CD4-positive, alpha-beta memory T cell (primary cell): ENCODE measurements at regions not wholly inside any gene's neighbourhood (a gene's known extent, or its start where the extent isn't known, plus 50 kb on each side); places are given as distances from the start of the nearest gene placed in this dataset.

ENCODE experiments used
- CTCF ChIA-PET: fragments of 350-600 bp; sonication (Branson Sonifier 250); formaldehyde crosslinking; loops from one replicate; lab custom pipeline; 2021; ENCODE audit warnings: inconsistent platforms; ENCODE audit not compliant: partially characterized antibody; lab: Charles Lee
- POLR2A ChIA-PET: fragments of 350-600 bp; sonication (Branson Sonifier 250); formaldehyde crosslinking; loops from one replicate; lab custom pipeline; 2021; ENCODE audit not compliant: partially characterized antibody; lab: Charles Lee
- DNase-seq, 5 donors: peaks; one replicate each; pipeline versions ENCODE4 v3.0.0 to v3.0.0-alpha.2; 2020 to 2022; ENCODE audit warnings: mixed read lengths in 1 of 5
- H3K27ac ChIP-seq: one replicate; pipeline ENCODE4 v1.7.0; 2013; ENCODE audit warnings: low read depth, low read length
- H3K27me3 ChIP-seq: 2 replicates; pipeline ENCODE4 v1.7.0; 2013; ENCODE audit warnings: mild to moderate bottlenecking, low read length, moderate library complexity; ENCODE audit not compliant: insufficient read depth
- H3K36me3 ChIP-seq: 2 replicates; pipeline ENCODE4 v1.7.0; 2013; ENCODE audit warnings: mild to moderate bottlenecking, low read length, moderate library complexity; ENCODE audit not compliant: insufficient read depth
- H3K4me1 ChIP-seq: 2 replicates; pipeline ENCODE4 v1.7.0; 2013; ENCODE audit warnings: mild to moderate bottlenecking, low read length, moderate library complexity; ENCODE audit not compliant: insufficient read depth
- H3K4me3 ChIP-seq, 2 donors: one replicate each; pipeline ENCODE4 v1.7.0; 2013; ENCODE audit warnings: low read length in 2 of 2, mild to moderate bottlenecking in 1 of 2
- H3K9me3 ChIP-seq, 2 donors: one replicate each; pipeline ENCODE4 v1.7.0; 2013; ENCODE audit warnings: low read length in 2 of 2, control low read depth in 1 of 2; ENCODE audit not compliant: control insufficient read depth in 1 of 2
- H3K27ac Mint-ChIP-seq, 7 donors: one replicate each; pipeline ENCODE4 v1.8.0; 2020 to 2021; ENCODE audit warnings: mixed read lengths in 7 of 7, mild to moderate bottlenecking in 6 of 7, inconsistent platforms in 3 of 7, moderate library complexity in 3 of 7
- H3K27me3 Mint-ChIP-seq, 2 donors: one replicate each; pipeline ENCODE4 v1.8.0; 2020 to 2021; ENCODE audit warnings: mixed read lengths in 2 of 2
- H3K36me3 Mint-ChIP-seq, 2 donors: one replicate each; pipeline ENCODE4 v1.8.0; 2020 to 2021; ENCODE audit warnings: mixed read lengths in 2 of 2, inconsistent platforms in 1 of 2, mild to moderate bottlenecking in 1 of 2
- H3K4me1 Mint-ChIP-seq, 4 donors: one replicate each; pipeline ENCODE4 v1.8.0; 2020 to 2021; ENCODE audit warnings: mixed read lengths in 4 of 4, mild to moderate bottlenecking in 1 of 4
- H3K4me3 Mint-ChIP-seq, 8 donors: one replicate each; pipeline ENCODE4 v1.8.0; 2020 to 2021; ENCODE audit warnings: mixed read lengths in 8 of 8, mild to moderate bottlenecking in 7 of 8, moderate library complexity in 6 of 8, inconsistent platforms in 3 of 8
- H3K9me3 Mint-ChIP-seq, 8 donors: one replicate each; pipeline ENCODE4 v1.8.0; 2020 to 2021; ENCODE audit warnings: mixed read lengths in 8 of 8, mild to moderate bottlenecking in 5 of 8, inconsistent platforms in 3 of 8, moderate library complexity in 1 of 8
- intact Hi-C: fragments of 100-400 bp; cut with micrococcal nuclease; formaldehyde crosslinking; loops from one replicate; pipeline ENCODE4 v1.15.1; 2023

- H3K27me3 Mint-ChIP-seq: peaks cover 6 to 10% of the 10 kb centered on the region in 2 donors
- no peak for DNase-seq
- H3K36me3 Mint-ChIP-seq: no peaks in the 10 kb centered on the region
- no peak overlapping the region for H3K4me3 ChIP-seq
- no peaks in the 10 kb centered on the region for H3K27me3 ChIP-seq
- POLR2A ChIA-PET: no interaction called here
- H3K9me3 ChIP-seq: no peaks in the 10 kb centered on the region
- H3K36me3 ChIP-seq: no peaks in the 10 kb centered on the region
- H3K4me3 Mint-ChIP-seq: no peak overlapping the region
- H3K9me3 Mint-ChIP-seq: peaks cover 0 to 2% (median 0%) of the 10 kb centered on the region in 8 donors
- CTCF ChIA-PET: no interaction called here
- H3K27ac Mint-ChIP-seq: no peak overlapping the region
- H3K4me1 ChIP-seq: no peaks in the 10 kb centered on the region
- intact Hi-C loops: no loop called here
- H3K27ac ChIP-seq: no peak overlapping the region
- peaks cover 0 to 1% (median 0%) of the 10 kb centered on the region in 4 donors for H3K4me1 Mint-ChIP-seq
Measured at GRCh38 chr1:61523893-61524605, 200.9 kb downstream of the TM2D1 start.

GRCh38 chr1:61523229-61523628 is 201.7 kb downstream of the TM2D1 start:
- Mint-ChIP-seq H3K27ac (no peak overlapping the region), H3K9me3 (peaks cover 0 to 2% (median 0%) of the 10 kb centered on the region in 8 donors), H3K27me3 (peaks cover 6 to 10% of the 10 kb centered on the region in 2 donors), H3K4me3 (no peak overlapping the region), H3K4me1 (peaks cover 0 to 1% (median 0%) of the 10 kb centered on the region in 4 donors), H3K36me3 (no peaks in the 10 kb centered on the region)
- H3K9me3 ChIP-seq: no peaks in the 10 kb centered on the region
- no peak for DNase-seq
- ChIA-PET CTCF (interaction anchor here (0.6 kb wide), 1 partner anchor 1541 kb away, joined by 3 read pairs; no protein-coding TSS in a partner anchor), POLR2A (no interaction called here)
- H3K36me3 ChIP-seq: no peaks in the 10 kb centered on the region
- H3K27ac ChIP-seq: no peak overlapping the region
- H3K4me3 ChIP-seq: no peak overlapping the region
- H3K27me3 ChIP-seq: no peaks in the 10 kb centered on the region
- intact Hi-C loops: no loop called here
- H3K4me1 ChIP-seq: no peaks in the 10 kb centered on the region

GRCh38 chr1:61520401-61520800 is 204.5 kb downstream of the TM2D1 start:
- H3K4me1 Mint-ChIP-seq: peaks cover 0 to 1% (median 0%) of the 10 kb centered on the region in 4 donors
- Histone ChIP-seq H3K4me3 (no peak overlapping the region), H3K4me1 (no peaks in the 10 kb centered on the region), H3K27me3 (no peaks in the 10 kb centered on the region), H3K27ac (no peak overlapping the region), H3K9me3 (no peaks in the 10 kb centered on the region), H3K36me3 (no peaks in the 10 kb centered on the region)
- intact Hi-C loops: no loop called here
- ChIA-PET CTCF (interaction anchor here (1.6 kb wide), 1 partner anchor 10 kb away, joined by 3 read pairs; no protein-coding TSS in a partner anchor), POLR2A (no interaction called here)
- no peaks in the 10 kb centered on the region for H3K9me3 Mint-ChIP-seq
- no peaks in the 10 kb centered on the region for H3K36me3 Mint-ChIP-seq
- H3K27me3 Mint-ChIP-seq: peaks cover 2 to 8% of the 10 kb centered on the region in 2 donors
- H3K27ac Mint-ChIP-seq: no peak overlapping the region
- no peak overlapping the region for H3K4me3 Mint-ChIP-seq
- no peak for DNase-seq

GRCh38 chr1:61519631-61520030 is 205.3 kb downstream of the TM2D1 start:
- ChIA-PET POLR2A (no interaction called here), CTCF (interaction anchor here (1.6 kb wide), 1 partner anchor 9 kb away, joined by 3 read pairs; no protein-coding TSS in a partner anchor)
- H3K9me3 Mint-ChIP-seq: no peaks in the 10 kb centered on the region
- no peak overlapping the region for H3K4me3 Mint-ChIP-seq
- Histone ChIP-seq H3K9me3 (no peaks in the 10 kb centered on the region), H3K4me3 (no peak overlapping the region), H3K27me3 (no peaks in the 10 kb centered on the region), H3K36me3 (no peaks in the 10 kb centered on the region), H3K4me1 (no peaks in the 10 kb centered on the region), H3K27ac (no peak overlapping the region)
- peaks cover 0 to 1% (median 0%) of the 10 kb centered on the region in 4 donors for H3K4me1 Mint-ChIP-seq
- no peaks in the 10 kb centered on the region for H3K36me3 Mint-ChIP-seq
- H3K27me3 Mint-ChIP-seq: peaks cover 2 to 6% of the 10 kb centered on the region in 2 donors
- H3K27ac Mint-ChIP-seq: no peak overlapping the region
- no peak for DNase-seq
- intact Hi-C loops: no loop called here

GRCh38 chr1:61518670-61519400 is 206.1 kb downstream of the TM2D1 start:
- intact Hi-C loops: no loop called here
- CTCF ChIA-PET: interaction anchor here (1.6 kb wide), 1 partner anchor 8 kb away, joined by 3 read pairs; no protein-coding TSS in a partner anchor
- POLR2A ChIA-PET: no interaction called here

GRCh38 chr1:61517345-61517744 is 207.6 kb downstream of the TM2D1 start:
- peaks cover 0 to 1% (median 0%) of the 10 kb centered on the region in 4 donors for H3K4me1 Mint-ChIP-seq
- DNase-seq: no peak
- H3K27me3 Mint-ChIP-seq: peaks cover 0 to 2% of the 10 kb centered on the region in 2 donors
- no peak overlapping the region for H3K27ac Mint-ChIP-seq
- intact Hi-C loops: no loop called here
- H3K4me1 ChIP-seq: no peaks in the 10 kb centered on the region
- no peaks in the 10 kb centered on the region for H3K36me3 ChIP-seq
- CTCF ChIA-PET: no interaction called here
- no peaks in the 10 kb centered on the region for H3K27me3 ChIP-seq
- H3K4me3 ChIP-seq: no peak overlapping the region
- H3K36me3 Mint-ChIP-seq: no peaks in the 10 kb centered on the region
- no peaks in the 10 kb centered on the region for H3K9me3 ChIP-seq
- no peak overlapping the region for H3K4me3 Mint-ChIP-seq
- no peak overlapping the region for H3K27ac ChIP-seq
- POLR2A ChIA-PET: no interaction called here
- no peaks in the 10 kb centered on the region for H3K9me3 Mint-ChIP-seq

More at GRCh38 chr1:61518670-61519400, 206.1 kb downstream of the TM2D1 start:
- Mint-ChIP-seq H3K4me3 (no peak overlapping the region), H3K27ac (no peak overlapping the region), H3K9me3 (no peaks in the 10 kb centered on the region), H3K36me3 (no peaks in the 10 kb centered on the region), H3K27me3 (peaks cover 2 to 4% of the 10 kb centered on the region in 2 donors), H3K4me1 (peaks cover 0 to 1% (median 0%) of the 10 kb centered on the region in 4 donors)
- Histone ChIP-seq H3K4me1 (no peaks in the 10 kb centered on the region), H3K27ac (no peak overlapping the region), H3K36me3 (no peaks in the 10 kb centered on the region), H3K4me3 (no peak overlapping the region), H3K27me3 (no peaks in the 10 kb centered on the region), H3K9me3 (no peaks in the 10 kb centered on the region)
- no peak for DNase-seq

- H3K36me3 Mint-ChIP-seq: no peaks in the 10 kb centered on the region
Measured at GRCh38 chr1:61515096-61515495, 209.8 kb downstream of the TM2D1 start.

More at GRCh38 chr1:61515096-61515495, 209.8 kb downstream of the TM2D1 start:
- H3K27ac Mint-ChIP-seq: no peak overlapping the region
- Histone ChIP-seq H3K27ac (no peak overlapping the region), H3K36me3 (no peaks in the 10 kb centered on the region), H3K4me3 (no peak overlapping the region), H3K9me3 (no peaks in the 10 kb centered on the region), H3K27me3 (no peaks in the 10 kb centered on the region), H3K4me1 (no peaks in the 10 kb centered on the region)
- H3K4me1 Mint-ChIP-seq: no peaks in the 10 kb centered on the region
- H3K27me3 Mint-ChIP-seq: peaks cover 0 to 2% of the 10 kb centered on the region in 2 donors
- intact Hi-C loops: no loop called here
- POLR2A ChIA-PET: no interaction called here
- H3K4me3 Mint-ChIP-seq: no peak overlapping the region
- no peak for DNase-seq
- no peaks in the 10 kb centered on the region for H3K9me3 Mint-ChIP-seq
- CTCF ChIA-PET: no interaction called here
